SK-N-SH (cell line): ENCODE measurements at regions not wholly inside any gene's neighbourhood (a gene's known extent, or its start where the extent isn't known, plus 50 kb on each side); places are given as distances from the start of the nearest gene placed in this dataset.

ENCODE experiments used
- CTCF ChIA-PET: fragments of 300-600, 350-600 bp; formaldehyde crosslinking; extraction: SDS; loops from one replicate; lab custom pipeline; 2021; lab: Yijun Ruan, JAX
- POLR2A ChIA-PET: fragments of 350-600 bp; sonication (Branson Sonifier 250); formaldehyde crosslinking; extraction: SDS; loops from one replicate; lab custom pipeline; 2020; ENCODE audit warnings: antibody characterized with exemption, inconsistent platforms; lab: Yijun Ruan, JAX
- DNase-seq: peaks from one replicate; pipeline ENCODE4 v3.0.0; 2012
- H2AFZ ChIP-seq: fragments of 200-600 bp; sonication (generic); 2 replicates; pipeline ENCODE4 v1.8.1; 2016; ENCODE audit warnings: antibody characterized with exemption, mild to moderate bottlenecking, low read depth
- H3F3A ChIP-seq: fragments of 200-600 bp; sonication (generic); replicated peaks from 2 replicates; pipeline ENCODE3; 2016; ENCODE audit warnings: antibody characterized with exemption, mild to moderate bottlenecking; ENCODE audit not compliant: insufficient read depth
- H3K27ac ChIP-seq, 2 experiments: fragments of 200-500 bp in 1 of 2; fragments of 200-600 bp in 1 of 2; sonication (Bioruptor generic) in 1 of 2; sonication (generic), shearing (Covaris generic) in 1 of 2; 2 replicates each; pipeline versions ENCODE4 v1.5.1 to v1.6.1; 2014 to 2016; ENCODE audit warnings: low read depth in 2 of 2, inconsistent platforms in 1 of 2, low read length in 1 of 2, mild to moderate bottlenecking in 1 of 2, mixed read lengths in 1 of 2
- H3K27me3 ChIP-seq: fragments of 200-600 bp; sonication (generic), shearing (Covaris generic); 2 replicates; pipeline ENCODE4 v1.6.1; 2016; ENCODE audit warnings: mixed run types; ENCODE audit not compliant: insufficient read depth
- H3K36me3 ChIP-seq, 2 experiments: fragments of 200-500 bp in 1 of 2; fragments of 200-600 bp in 1 of 2; sonication (Bioruptor generic) in 1 of 2; sonication (generic) in 1 of 2; replicated peaks in 1 of 2; 2 replicates each; pipeline versions ENCODE3 to v1.5.1; 2014 to 2016; ENCODE audit warnings: low read length in 1 of 2, mild to moderate bottlenecking in 1 of 2; ENCODE audit not compliant: insufficient read depth in 2 of 2, control insufficient read depth in 1 of 2
- H3K4me1 ChIP-seq, 2 experiments: fragments of 200-500 bp in 1 of 2; fragments of 200-600 bp in 1 of 2; sonication (Bioruptor generic) in 1 of 2; sonication (generic), shearing (Covaris generic) in 1 of 2; 2 replicates each; pipeline versions ENCODE4 v1.5.1 to v1.6.1; 2014 to 2016; ENCODE audit warnings: low read depth in 1 of 2, low read length in 1 of 2, mixed run types in 1 of 2; ENCODE audit not compliant: insufficient read depth in 2 of 2, control insufficient read depth in 1 of 2
- H3K4me2 ChIP-seq: fragments of 200-600 bp; sonication (generic), shearing (Covaris generic); 2 replicates; pipeline ENCODE4 v1.6.1; 2017; ENCODE audit warnings: mixed run types
- H3K4me3 ChIP-seq, 2 experiments: fragments of 200-500 bp in 1 of 2; fragments of 200-600 bp in 1 of 2; sonication (Bioruptor generic) in 1 of 2; sonication (generic), shearing (Covaris generic) in 1 of 2; 2 replicates each; pipeline versions ENCODE4 v1.5.1 to v1.8.1; 2014 to 2016; ENCODE audit warnings: low read depth in 2 of 2, inconsistent platforms in 1 of 2, low read length in 1 of 2, mild to moderate bottlenecking in 1 of 2, mixed read lengths in 1 of 2, moderate library complexity in 1 of 2
- H3K79me2 ChIP-seq: fragments of 200-600 bp; sonication (generic); 2 replicates; pipeline ENCODE4 v1.8.1; 2017; ENCODE audit warnings: mild to moderate bottlenecking; ENCODE audit not compliant: insufficient read depth
- H3K9ac ChIP-seq: fragments of 200-600 bp; sonication (generic); 2 replicates; pipeline ENCODE4 v1.6.1; 2017; ENCODE audit warnings: mixed run types
- H3K9me2 ChIP-seq: fragments of 200-600 bp; sonication (generic); 2 replicates; pipeline ENCODE4 v1.6.1; 2017; ENCODE audit warnings: mixed run types
- H3K9me3 ChIP-seq: fragments of 200-600 bp; sonication (generic); 2 replicates; pipeline ENCODE4 v1.6.1; 2017; ENCODE audit warnings: mixed run types, mild to moderate bottlenecking, moderate library complexity
- H4K20me1 ChIP-seq: fragments of 200-600 bp; sonication (generic); 2 replicates; pipeline ENCODE4 v1.6.1; 2017; ENCODE audit warnings: mild to moderate bottlenecking, mixed run types; ENCODE audit not compliant: insufficient read depth
- EP300 ChIP-seq, 2 experiments: IDR thresholded peaks; 2 replicates each; pipeline versions ENCODE4 v1.4.0 to v1.6.1; 2012; ENCODE audit warnings: borderline replicate concordance in 1 of 2, low read depth in 1 of 2, low read length in 1 of 2
- FOXJ3 ChIP-seq: sonication (generic); formaldehyde crosslinking; IDR thresholded peaks from 2 replicates; pipeline ENCODE4 v1.5.1; 2020; ENCODE audit warnings: mild to moderate bottlenecking, missing genetic modification reagents
- FOXM1 ChIP-seq: IDR thresholded peaks from 2 replicates; pipeline ENCODE4 v1.4.0; 2012; ENCODE audit warnings: low read depth, mild to moderate bottlenecking
- MEF2A ChIP-seq: IDR thresholded peaks from 2 replicates; pipeline ENCODE4 v1.4.0; 2012; ENCODE audit warnings: low read depth, borderline replicate concordance
- RCOR1 ChIP-seq: fragments of 150-350 bp; IDR thresholded peaks from 2 replicates; pipeline ENCODE4 v1.6.1; 2017; ENCODE audit warnings: antibody characterized with exemption, low read length
- RFX5 ChIP-seq: IDR thresholded peaks from 2 replicates; pipeline ENCODE4 v1.6.1; 2012; ENCODE audit warnings: mild to moderate bottlenecking, improper control_type of control experiment, low read length
- SIN3A ChIP-seq: IDR thresholded peaks from 2 replicates; pipeline ENCODE4 v1.6.1; 2012; ENCODE audit warnings: low read depth, mild to moderate bottlenecking, low read length, moderate library complexity, borderline replicate concordance
- TEAD4 ChIP-seq: IDR thresholded peaks from 2 replicates; pipeline ENCODE4 v1.4.0; 2012; ENCODE audit warnings: mild to moderate bottlenecking, borderline replicate concordance; ENCODE audit not compliant: insufficient read depth
- YY1 ChIP-seq: IDR thresholded peaks from 2 replicates; pipeline ENCODE4 v1.4.0; 2012; ENCODE audit warnings: low read depth, mild to moderate bottlenecking
- WGBS: methylation state at CpG from one replicate; pipeline ENCODE4 v1.1.6; 2017; ENCODE audit warnings: low lambda C conversion rate; 5-methylcytosine and 5-hydroxymethylcytosine counted together
- TF ChIP-seq, protein P1 (sequence below): IDR thresholded peaks from 2 replicates; pipeline ENCODE4 v1.4.0; 2012; ENCODE audit warnings: low read depth, borderline replicate concordance
- TF ChIP-seq, protein P2 (sequence below): fragments of 200-600 bp; sonication (generic); IDR thresholded peaks from 2 replicates; pipeline ENCODE4 v1.6.1; 2017; ENCODE audit warnings: antibody characterized with exemption, mild to moderate bottlenecking, moderate library complexity
- TF ChIP-seq, protein P3 (sequence below): IDR thresholded peaks from 2 replicates; pipeline ENCODE4; 2012
- TF ChIP-seq, protein P4 (sequence below): fragments of 150-350 bp; IDR thresholded peaks from 2 replicates; pipeline ENCODE4 v1.6.1; 2016; ENCODE audit warnings: mild to moderate bottlenecking, low read depth, low read length
- TF ChIP-seq, protein P5 (sequence below): IDR thresholded peaks from 2 replicates; pipeline ENCODE4 v1.4.0; 2012; ENCODE audit warnings: low read depth, borderline replicate concordance

DNA sequence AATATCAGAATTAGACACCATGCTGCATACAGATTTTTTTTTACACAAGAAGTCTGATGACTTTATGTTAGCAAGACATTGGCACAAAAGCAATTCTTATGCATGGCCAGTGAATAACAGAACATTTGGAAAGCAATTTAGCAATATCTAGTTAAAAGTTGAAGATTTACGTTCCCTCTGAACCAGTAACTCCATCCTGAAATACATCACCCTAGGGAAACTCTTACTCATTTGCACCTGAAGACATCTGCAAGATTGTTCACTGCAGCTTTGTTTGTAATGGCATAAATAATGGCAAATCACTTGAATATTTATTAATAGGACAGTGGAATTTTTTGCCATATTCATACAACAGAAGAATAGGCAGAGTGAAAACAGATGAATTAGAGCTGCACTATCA is 670.0 kb upstream of the NOVA1 start:
- no peak for DNase-seq
- H3K9me3 ChIP-seq = no peaks in the 10 kb centered on the region
- H4K20me1 ChIP-seq = no peaks in the 10 kb centered on the region
- no peak overlapping the region for H3K4me2 ChIP-seq
- H3K27ac ChIP-seq = no peak overlapping the region
- H3K4me1 ChIP-seq = no peaks in the 10 kb centered on the region; a peak in 1 of 4 replicates
- TF ChIP-seq, protein P1, sequence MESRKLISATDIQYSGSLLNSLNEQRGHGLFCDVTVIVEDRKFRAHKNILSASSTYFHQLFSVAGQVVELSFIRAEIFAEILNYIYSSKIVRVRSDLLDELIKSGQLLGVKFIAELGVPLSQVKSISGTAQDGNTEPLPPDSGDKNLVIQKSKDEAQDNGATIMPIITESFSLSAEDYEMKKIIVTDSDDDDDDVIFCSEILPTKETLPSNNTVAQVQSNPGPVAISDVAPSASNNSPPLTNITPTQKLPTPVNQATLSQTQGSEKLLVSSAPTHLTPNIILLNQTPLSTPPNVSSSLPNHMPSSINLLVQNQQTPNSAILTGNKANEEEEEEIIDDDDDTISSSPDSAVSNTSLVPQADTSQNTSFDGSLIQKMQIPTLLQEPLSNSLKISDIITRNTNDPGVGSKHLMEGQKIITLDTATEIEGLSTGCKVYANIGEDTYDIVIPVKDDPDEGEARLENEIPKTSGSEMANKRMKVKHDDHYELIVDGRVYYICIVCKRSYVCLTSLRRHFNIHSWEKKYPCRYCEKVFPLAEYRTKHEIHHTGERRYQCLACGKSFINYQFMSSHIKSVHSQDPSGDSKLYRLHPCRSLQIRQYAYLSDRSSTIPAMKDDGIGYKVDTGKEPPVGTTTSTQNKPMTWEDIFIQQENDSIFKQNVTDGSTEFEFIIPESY = no peak
- TF ChIP-seq MEF2A (no peak), RFX5 (no peak), SIN3A (no peak), EP300 (IDR thresholded peaks at IDR 0.05; ENCODE audit: borderline replicate concordance in 1 of 2, low read depth in 1 of 2, low read length in 1 of 2) (no peak), FOXJ3 (CRISPR knock-in tag) (no peak), RCOR1 (no peak), YY1 (no peak), FOXM1 (no peak), TEAD4 (no peak)
- TF ChIP-seq, protein P2, sequence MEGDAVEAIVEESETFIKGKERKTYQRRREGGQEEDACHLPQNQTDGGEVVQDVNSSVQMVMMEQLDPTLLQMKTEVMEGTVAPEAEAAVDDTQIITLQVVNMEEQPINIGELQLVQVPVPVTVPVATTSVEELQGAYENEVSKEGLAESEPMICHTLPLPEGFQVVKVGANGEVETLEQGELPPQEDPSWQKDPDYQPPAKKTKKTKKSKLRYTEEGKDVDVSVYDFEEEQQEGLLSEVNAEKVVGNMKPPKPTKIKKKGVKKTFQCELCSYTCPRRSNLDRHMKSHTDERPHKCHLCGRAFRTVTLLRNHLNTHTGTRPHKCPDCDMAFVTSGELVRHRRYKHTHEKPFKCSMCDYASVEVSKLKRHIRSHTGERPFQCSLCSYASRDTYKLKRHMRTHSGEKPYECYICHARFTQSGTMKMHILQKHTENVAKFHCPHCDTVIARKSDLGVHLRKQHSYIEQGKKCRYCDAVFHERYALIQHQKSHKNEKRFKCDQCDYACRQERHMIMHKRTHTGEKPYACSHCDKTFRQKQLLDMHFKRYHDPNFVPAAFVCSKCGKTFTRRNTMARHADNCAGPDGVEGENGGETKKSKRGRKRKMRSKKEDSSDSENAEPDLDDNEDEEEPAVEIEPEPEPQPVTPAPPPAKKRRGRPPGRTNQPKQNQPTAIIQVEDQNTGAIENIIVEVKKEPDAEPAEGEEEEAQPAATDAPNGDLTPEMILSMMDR = no peak
- TF ChIP-seq, protein P3, sequence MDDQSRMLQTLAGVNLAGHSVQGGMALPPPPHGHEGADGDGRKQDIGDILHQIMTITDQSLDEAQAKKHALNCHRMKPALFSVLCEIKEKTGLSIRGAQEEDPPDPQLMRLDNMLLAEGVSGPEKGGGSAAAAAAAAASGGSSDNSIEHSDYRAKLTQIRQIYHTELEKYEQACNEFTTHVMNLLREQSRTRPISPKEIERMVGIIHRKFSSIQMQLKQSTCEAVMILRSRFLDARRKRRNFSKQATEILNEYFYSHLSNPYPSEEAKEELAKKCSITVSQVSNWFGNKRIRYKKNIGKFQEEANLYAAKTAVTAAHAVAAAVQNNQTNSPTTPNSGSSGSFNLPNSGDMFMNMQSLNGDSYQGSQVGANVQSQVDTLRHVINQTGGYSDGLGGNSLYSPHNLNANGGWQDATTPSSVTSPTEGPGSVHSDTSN = no peak
- TF ChIP-seq, protein P4, sequence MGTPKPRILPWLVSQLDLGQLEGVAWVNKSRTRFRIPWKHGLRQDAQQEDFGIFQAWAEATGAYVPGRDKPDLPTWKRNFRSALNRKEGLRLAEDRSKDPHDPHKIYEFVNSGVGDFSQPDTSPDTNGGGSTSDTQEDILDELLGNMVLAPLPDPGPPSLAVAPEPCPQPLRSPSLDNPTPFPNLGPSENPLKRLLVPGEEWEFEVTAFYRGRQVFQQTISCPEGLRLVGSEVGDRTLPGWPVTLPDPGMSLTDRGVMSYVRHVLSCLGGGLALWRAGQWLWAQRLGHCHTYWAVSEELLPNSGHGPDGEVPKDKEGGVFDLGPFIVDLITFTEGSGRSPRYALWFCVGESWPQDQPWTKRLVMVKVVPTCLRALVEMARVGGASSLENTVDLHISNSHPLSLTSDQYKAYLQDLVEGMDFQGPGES = no peak
- TF ChIP-seq, protein P5, sequence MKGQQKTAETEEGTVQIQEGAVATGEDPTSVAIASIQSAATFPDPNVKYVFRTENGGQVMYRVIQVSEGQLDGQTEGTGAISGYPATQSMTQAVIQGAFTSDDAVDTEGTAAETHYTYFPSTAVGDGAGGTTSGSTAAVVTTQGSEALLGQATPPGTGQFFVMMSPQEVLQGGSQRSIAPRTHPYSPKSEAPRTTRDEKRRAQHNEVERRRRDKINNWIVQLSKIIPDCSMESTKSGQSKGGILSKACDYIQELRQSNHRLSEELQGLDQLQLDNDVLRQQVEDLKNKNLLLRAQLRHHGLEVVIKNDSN = no peak
- no peak overlapping the region for H3K4me3 ChIP-seq
- 45% methylated on average over 1 of the region's 1 CpG for WGBS
- CTCF ChIA-PET = interaction anchor here (0.6 kb wide), 1 partner anchor 11 kb away, joined by 3 read pairs; no protein-coding TSS in a partner anchor
- no peaks in the 10 kb centered on the region for H3F3A ChIP-seq
- H3K9me2 ChIP-seq = no peaks in the 10 kb centered on the region
- no peak overlapping the region for H3K9ac ChIP-seq
- H3K79me2 ChIP-seq = no peaks in the 10 kb centered on the region
- POLR2A ChIA-PET = no interaction called here
- no peaks in the 10 kb centered on the region for H3K27me3 ChIP-seq
- no peak overlapping the region for H2AFZ ChIP-seq
- H3K36me3 ChIP-seq = no peaks in the 10 kb centered on the region
